Osteocyte (in vitro differentiated cells): ENCODE measurements at regions not wholly inside any gene's neighbourhood (a gene's known extent, or its start where the extent isn't known, plus 50 kb on each side); places are given as distances from the start of the nearest gene placed in this dataset.
"Not testable (repeated sequence)": the region's sequence is repeated elsewhere in the genome, so short reads cannot be mapped to it uniquely, and the experiment has no call there.

Experiments
- DNase-seq: peaks from one replicate; pipeline ENCODE4 v3.0.0; 2021; ENCODE audit warnings: mixed read lengths; ENCODE audit not compliant: unreplicated experiment; ENCODE audit errors: extremely low spot score
- H3K27ac Mint-ChIP-seq: one replicate; pipeline ENCODE4 v1.8.0; 2021; ENCODE audit warnings: mild to moderate bottlenecking, mixed read lengths; ENCODE audit not compliant: unreplicated experiment
- H3K27me3 Mint-ChIP-seq: one replicate; pipeline ENCODE4 v1.8.0; 2021; ENCODE audit warnings: mixed read lengths; ENCODE audit not compliant: unreplicated experiment
- H3K36me3 Mint-ChIP-seq: one replicate; pipeline ENCODE4 v1.8.0; 2021; ENCODE audit warnings: mixed read lengths; ENCODE audit not compliant: unreplicated experiment
- H3K4me1 Mint-ChIP-seq: one replicate; pipeline ENCODE4 v1.8.0; 2021; ENCODE audit warnings: mixed read lengths; ENCODE audit not compliant: unreplicated experiment
- H3K4me3 Mint-ChIP-seq: one replicate; pipeline ENCODE4 v1.8.0; 2021; ENCODE audit warnings: mild to moderate bottlenecking, moderate library complexity, mixed read lengths; ENCODE audit not compliant: unreplicated experiment
- H3K9me3 Mint-ChIP-seq: one replicate; pipeline ENCODE4 v1.8.0; 2021; ENCODE audit warnings: mixed read lengths; ENCODE audit not compliant: unreplicated experiment
- TF ChIP-seq, protein P1 (sequence below): fragments of 200-600 bp; sonication (generic); IDR thresholded peaks from 2 replicates; pipeline ENCODE4 v1.5.0; 2021; ENCODE audit warnings: antibody characterized with exemption, mild to moderate bottlenecking, moderate library complexity

DNA sequence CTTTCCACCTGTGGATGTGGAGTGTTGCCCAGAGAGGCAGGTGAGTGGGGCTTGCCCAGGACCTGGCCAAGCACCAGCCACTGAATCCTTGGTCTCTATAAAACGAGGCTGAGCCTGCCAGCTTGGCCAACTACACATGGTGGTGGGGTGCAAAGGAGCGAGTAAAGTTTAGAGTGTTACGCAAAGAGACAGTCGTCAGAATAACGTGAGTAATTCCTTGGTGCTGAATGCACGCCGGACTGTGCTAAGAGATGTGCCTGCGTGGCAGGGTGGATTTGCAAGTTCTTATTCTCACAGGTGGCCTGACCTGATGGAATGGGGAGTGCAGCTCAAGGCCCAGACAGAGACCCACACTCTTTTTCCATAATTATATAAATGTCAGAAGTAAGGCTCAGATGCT is 88.6 kb upstream of the B3GAT1 start:
- H3K27ac Mint-ChIP-seq = no peak overlapping the region
- H3K9me3 Mint-ChIP-seq = peaks cover 22% of the 10 kb centered on the region
- TF ChIP-seq, protein P1, sequence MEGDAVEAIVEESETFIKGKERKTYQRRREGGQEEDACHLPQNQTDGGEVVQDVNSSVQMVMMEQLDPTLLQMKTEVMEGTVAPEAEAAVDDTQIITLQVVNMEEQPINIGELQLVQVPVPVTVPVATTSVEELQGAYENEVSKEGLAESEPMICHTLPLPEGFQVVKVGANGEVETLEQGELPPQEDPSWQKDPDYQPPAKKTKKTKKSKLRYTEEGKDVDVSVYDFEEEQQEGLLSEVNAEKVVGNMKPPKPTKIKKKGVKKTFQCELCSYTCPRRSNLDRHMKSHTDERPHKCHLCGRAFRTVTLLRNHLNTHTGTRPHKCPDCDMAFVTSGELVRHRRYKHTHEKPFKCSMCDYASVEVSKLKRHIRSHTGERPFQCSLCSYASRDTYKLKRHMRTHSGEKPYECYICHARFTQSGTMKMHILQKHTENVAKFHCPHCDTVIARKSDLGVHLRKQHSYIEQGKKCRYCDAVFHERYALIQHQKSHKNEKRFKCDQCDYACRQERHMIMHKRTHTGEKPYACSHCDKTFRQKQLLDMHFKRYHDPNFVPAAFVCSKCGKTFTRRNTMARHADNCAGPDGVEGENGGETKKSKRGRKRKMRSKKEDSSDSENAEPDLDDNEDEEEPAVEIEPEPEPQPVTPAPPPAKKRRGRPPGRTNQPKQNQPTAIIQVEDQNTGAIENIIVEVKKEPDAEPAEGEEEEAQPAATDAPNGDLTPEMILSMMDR = no peak
- H3K27me3 Mint-ChIP-seq = no peaks in the 10 kb centered on the region
- H3K4me3 Mint-ChIP-seq = no peak overlapping the region
- no peak for DNase-seq
- H3K4me1 Mint-ChIP-seq = no peaks in the 10 kb centered on the region
- no peaks in the 10 kb centered on the region for H3K36me3 Mint-ChIP-seq

DNA sequence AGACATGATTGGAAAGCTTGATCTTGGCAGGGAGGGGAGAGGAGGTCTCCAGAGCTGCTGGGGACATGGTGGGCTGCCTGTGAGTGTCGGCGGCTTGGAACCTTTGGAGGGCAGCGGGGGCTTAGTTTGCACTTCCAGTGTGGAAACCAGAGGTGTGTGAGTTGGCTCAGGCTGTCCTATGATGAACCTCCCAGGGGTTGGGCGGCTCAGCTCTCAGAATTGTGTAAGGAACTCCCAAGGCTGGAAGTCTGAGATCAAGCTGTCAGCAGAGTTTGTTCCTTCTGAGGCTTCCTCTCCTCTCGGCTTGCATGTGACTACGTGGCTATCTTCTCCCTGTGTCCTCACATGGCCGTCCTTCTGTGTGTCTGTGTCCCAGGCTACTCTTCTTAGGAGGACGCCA is 87.9 kb upstream of the B3GAT1 start:
- no peak overlapping the region for H3K4me3 Mint-ChIP-seq
- no peak for DNase-seq
- TF ChIP-seq, protein P1 = no peak
- H3K9me3 Mint-ChIP-seq = peaks cover 27% of the 10 kb centered on the region
- no peak overlapping the region for H3K27ac Mint-ChIP-seq
- H3K27me3 Mint-ChIP-seq = no peaks in the 10 kb centered on the region
- H3K4me1 Mint-ChIP-seq = no peaks in the 10 kb centered on the region
- H3K36me3 Mint-ChIP-seq = no peaks in the 10 kb centered on the region

DNA sequence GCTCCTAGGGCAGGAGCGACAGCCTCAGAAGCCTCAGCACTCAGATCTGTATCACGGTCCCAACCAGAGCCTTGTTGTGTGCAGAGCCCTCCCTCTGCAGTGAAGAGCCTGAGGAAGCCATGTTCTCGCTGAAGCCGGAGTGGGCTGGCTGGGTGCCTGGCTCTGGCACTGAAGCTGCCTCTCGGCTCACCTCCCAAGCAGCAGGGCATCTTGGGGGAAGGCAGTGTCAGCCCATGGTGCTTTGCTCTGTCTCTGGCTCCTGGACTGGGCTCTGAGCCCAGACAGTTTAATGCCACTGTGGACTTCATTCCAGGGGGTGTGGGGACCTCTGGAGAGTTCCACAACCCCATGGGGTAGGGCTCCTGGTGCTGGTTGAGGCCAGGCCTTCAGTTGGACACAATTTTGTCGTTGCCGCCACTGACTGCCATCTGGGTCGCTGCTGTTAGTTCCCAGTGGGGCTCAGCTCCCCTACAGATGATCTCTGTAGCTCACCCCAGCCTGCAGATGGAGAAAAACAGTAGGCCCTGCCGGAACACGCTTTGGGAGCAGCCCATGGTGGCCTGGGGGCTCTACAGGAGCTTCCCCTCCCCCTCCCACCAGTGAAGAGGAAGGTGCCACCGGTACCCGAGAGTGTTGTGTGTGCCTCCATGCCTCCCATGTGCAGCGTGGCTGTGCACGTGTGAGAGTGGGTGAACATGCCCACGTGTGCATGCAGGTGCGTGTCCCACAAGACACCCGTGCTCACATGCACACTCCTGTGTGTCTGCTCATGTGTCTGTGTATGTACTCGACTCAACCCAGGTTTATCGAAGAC is 86.5 kb upstream of the B3GAT1 start:
- DNase-seq = no peak
- Mint-ChIP-seq H3K27me3 (no peaks in the 10 kb centered on the region), H3K9me3 (peaks cover 32% of the 10 kb centered on the region), H3K36me3 (no peaks in the 10 kb centered on the region), H3K4me1 (no peaks in the 10 kb centered on the region), H3K4me3 (no peak overlapping the region), H3K27ac (no peak overlapping the region)
- TF ChIP-seq, protein P1 = no peak

DNA sequence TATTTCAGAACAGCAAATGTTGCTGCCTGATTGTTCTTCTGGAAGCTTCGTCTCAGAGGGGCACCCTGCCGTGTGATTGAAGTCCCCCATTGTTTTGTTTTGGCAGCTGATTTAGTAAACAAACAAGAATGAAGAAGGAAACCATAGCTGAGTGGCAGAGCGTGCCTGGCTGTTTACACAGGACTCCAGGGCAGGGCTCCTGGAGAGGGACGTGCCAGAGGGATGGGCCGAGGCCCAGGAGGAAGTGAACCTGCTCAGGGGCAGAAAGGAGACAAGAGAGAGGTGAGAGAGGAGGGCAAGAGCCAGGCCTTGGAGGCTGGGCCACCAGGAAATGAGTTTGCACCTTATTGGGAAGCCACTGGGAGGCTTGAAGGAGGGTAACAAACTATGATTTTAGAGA is 85.5 kb upstream of the B3GAT1 start:
- Mint-ChIP-seq H3K9me3 (peaks cover 35% of the 10 kb centered on the region), H3K27ac (no peak overlapping the region), H3K4me1 (no peaks in the 10 kb centered on the region), H3K4me3 (no peak overlapping the region), H3K27me3 (no peaks in the 10 kb centered on the region), H3K36me3 (no peaks in the 10 kb centered on the region)
- TF ChIP-seq, protein P1 = no peak
- DNase-seq = no peak

DNA sequence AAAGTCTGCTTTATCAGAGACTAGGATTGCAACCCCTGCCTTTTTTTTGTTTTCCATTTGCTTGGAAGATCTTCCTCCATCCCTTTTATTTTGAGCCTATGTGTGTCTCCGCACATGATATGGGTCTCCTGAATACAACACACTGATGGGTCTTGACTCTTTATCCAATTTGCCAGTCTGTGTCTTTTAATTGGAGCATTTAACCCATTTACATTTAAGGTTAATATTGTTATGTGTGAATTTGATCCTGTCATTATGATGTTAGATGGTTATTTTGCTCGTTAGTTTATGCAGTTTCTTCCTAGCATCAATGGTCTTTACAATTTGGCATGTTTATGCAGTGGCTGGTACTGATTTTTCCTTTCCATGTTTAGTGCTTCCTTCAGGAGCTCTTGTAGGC is 84.0 kb upstream of the B3GAT1 start:
- H3K4me1 Mint-ChIP-seq, DNase-seq, H3K36me3 Mint-ChIP-seq, H3K27ac Mint-ChIP-seq, H3K27me3 Mint-ChIP-seq, H3K4me3 Mint-ChIP-seq: not testable (repeated sequence)
- H3K9me3 Mint-ChIP-seq = peaks cover 40% of the 10 kb centered on the region

DNA sequence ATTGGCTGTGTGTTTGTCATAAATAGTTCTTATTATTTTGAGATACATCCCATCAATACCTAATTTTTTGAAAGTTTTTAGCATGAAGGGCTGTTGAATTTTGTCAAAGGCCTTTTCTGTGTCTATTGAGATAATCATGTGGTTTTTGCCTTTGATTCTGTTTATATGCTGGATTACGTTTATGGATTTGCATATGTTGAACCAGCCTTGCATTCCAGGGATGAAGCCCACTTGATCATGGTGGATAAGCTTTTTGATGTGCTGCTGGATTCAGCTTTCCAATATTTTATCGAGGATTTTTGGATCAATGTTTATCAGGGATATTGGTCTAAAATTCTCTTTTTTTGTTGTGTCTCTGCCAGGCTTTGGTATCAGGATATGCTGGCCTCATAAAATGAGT is 82.4 kb upstream of the B3GAT1 start:
- not testable (repeated sequence) for DNase-seq, H3K4me1 Mint-ChIP-seq, H3K27ac Mint-ChIP-seq, H3K4me3 Mint-ChIP-seq, H3K36me3 Mint-ChIP-seq, H3K27me3 Mint-ChIP-seq
- peaks cover 40% of the 10 kb centered on the region for H3K9me3 Mint-ChIP-seq

DNA sequence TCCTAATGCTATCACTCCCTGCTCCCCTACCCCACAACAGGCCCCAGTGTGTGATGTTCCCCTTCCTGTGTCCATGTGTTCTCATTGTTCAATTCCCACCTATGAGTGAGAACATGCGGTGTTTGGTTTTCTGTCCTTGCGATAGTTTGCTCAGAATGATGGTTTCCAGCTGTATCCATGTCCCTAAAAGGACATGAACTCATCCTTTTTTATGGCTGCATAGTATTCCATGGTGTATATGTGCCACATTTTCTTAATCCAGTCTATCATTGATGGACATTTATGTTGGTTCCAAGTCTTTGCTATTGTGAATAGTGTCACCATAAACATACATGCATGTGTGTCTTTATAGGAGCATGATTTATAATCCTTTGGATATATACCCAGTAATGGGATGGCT is 80.4 kb upstream of the B3GAT1 start:
- not testable (repeated sequence) for H3K4me3 Mint-ChIP-seq, H3K36me3 Mint-ChIP-seq, H3K27ac Mint-ChIP-seq, DNase-seq, H3K27me3 Mint-ChIP-seq, H3K4me1 Mint-ChIP-seq
- peaks cover 32% of the 10 kb centered on the region for H3K9me3 Mint-ChIP-seq
